NAMALWA (cell line): ENCODE measurements at regions not wholly inside any gene's neighbourhood (a gene's known extent, or its start where the extent isn't known, plus 50 kb on each side); places are given as distances from the start of the nearest gene placed in this dataset.
"Not testable (repeated sequence)": the region's sequence is repeated elsewhere in the genome, so short reads cannot be mapped to it uniquely, and the experiment has no call there.

ENCODE experiments used
- DNase-seq: peaks from one replicate; pipeline ENCODE4 v3.0.0-alpha.2; 2015; ENCODE audit warnings: low spot score

- no peak for DNase-seq
Measured at GRCh38 chr13:54004026-54004699, 975.5 kb downstream of the OLFM4 start.

GRCh38 chr13:54016542-54016941 is 987.9 kb downstream of the OLFM4 start:
- no peak for DNase-seq

GRCh38 chr13:54018485-54018884 is 989.9 kb downstream of the OLFM4 start:
- peak; percentile 3 for DNase-seq

- peak; percentile 88 for DNase-seq
Measured at GRCh38 chr13:54029226-54029625, 1000.6 kb downstream of the OLFM4 start.

GRCh38 chr13:54029720-54030119 is 1001.1 kb downstream of the OLFM4 start:
- peak; percentile 44 for DNase-seq

GRCh38 chr13:54033323-54033861 is 1004.8 kb downstream of the OLFM4 start:
- DNase-seq = no peak

- DNase-seq = no peak
Measured at GRCh38 chr13:54034047-54034446, 1005.4 kb downstream of the OLFM4 start.

GRCh38 chr13:54057416-54057815 is 1028.8 kb downstream of the OLFM4 start:
- DNase-seq = not testable (repeated sequence)

GRCh38 chr13:54069958-54070357 is 1041.3 kb downstream of the OLFM4 start:
- not testable (repeated sequence) for DNase-seq

- no peak for DNase-seq
Measured at GRCh38 chr13:54077569-54077968, 1049.0 kb downstream of the OLFM4 start.

- DNase-seq = no peak
Measured at GRCh38 chr13:54078271-54078870, 1049.8 kb downstream of the OLFM4 start.

- not testable (repeated sequence) for DNase-seq
Measured at GRCh38 chr13:54082309-54082708, 1053.7 kb downstream of the OLFM4 start.

GRCh38 chr13:54091884-54092283 is 1063.3 kb downstream of the OLFM4 start:
- no peak for DNase-seq

GRCh38 chr13:54092686-54093085 is 1064.1 kb downstream of the OLFM4 start:
- DNase-seq = no peak

GRCh38 chr13:54110597-54110996 is 1082.0 kb downstream of the OLFM4 start:
- no peak for DNase-seq

GRCh38 chr13:54124700-54125099 is 1096.1 kb downstream of the OLFM4 start:
- DNase-seq = no peak

GRCh38 chr13:54130931-54131330 is 1102.3 kb downstream of the OLFM4 start:
- not testable (repeated sequence) for DNase-seq

GRCh38 chr13:54131433-54131832 is 1102.8 kb downstream of the OLFM4 start:
- DNase-seq = not testable (repeated sequence)

GRCh38 chr13:54132127-54132526 is 1103.5 kb downstream of the OLFM4 start:
- not testable (repeated sequence) for DNase-seq

GRCh38 chr13:54132720-54133119 is 1104.1 kb downstream of the OLFM4 start:
- DNase-seq = not testable (repeated sequence)

GRCh38 chr13:54133746-54134145 is 1105.1 kb downstream of the OLFM4 start:
- DNase-seq = no peak

GRCh38 chr13:54144828-54145227 is 1116.2 kb downstream of the OLFM4 start:
- DNase-seq = no peak

GRCh38 chr13:54150851-54151250 is 1122.2 kb downstream of the OLFM4 start:
- DNase-seq = no peak

GRCh38 chr13:54162069-54162468 is 1133.5 kb downstream of the OLFM4 start:
- DNase-seq = peak; percentile 19
